ENCODE measurements at regions not wholly inside any gene's neighbourhood (a gene's known extent, or its start where the extent isn't known, plus 50 kb on each side); places are given as distances from the start of the nearest gene placed in this dataset.
"Not testable (repeated sequence)": the region's sequence is repeated elsewhere in the genome, so short reads cannot be mapped to it uniquely, and the experiment has no call there.

DNA sequence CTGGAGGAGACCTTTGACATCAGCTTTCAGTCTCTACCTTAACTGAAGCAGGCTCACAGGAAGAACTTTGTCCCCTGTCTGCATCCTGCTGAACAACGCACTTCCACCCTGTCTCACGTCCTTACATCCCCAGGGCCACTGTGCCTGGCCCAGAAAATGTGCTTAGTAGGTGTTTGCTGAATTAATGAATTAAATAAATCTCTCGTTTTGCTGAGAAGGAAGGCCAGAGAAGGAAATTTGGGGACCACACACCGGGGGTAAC, 54.3 kb upstream of the CREB3L1 start:
- no peak overlapping the region for H3K9ac ChIP-seq (ENCODE audit: low read length)
- no peak overlapping the region for H3K4me3 ChIP-seq (ENCODE audit: low read depth, low read length)
- no peaks in the 10 kb centered on the region for H3K27me3 ChIP-seq (ENCODE audit: control insufficient read depth, insufficient read depth, low read length)
- no peaks in the 10 kb centered on the region for H3K36me3 ChIP-seq (ENCODE audit: control insufficient read depth, insufficient read depth, low read length)
- H3K4me1 ChIP-seq (ENCODE audit: control insufficient read depth, insufficient read depth, low read length), result peaks cover 6% of the 10 kb centered on the region
- H3K27ac ChIP-seq (ENCODE audit: low read depth, low read length), result no peak overlapping the region
- no peaks in the 10 kb centered on the region for H3K9me3 ChIP-seq (ENCODE audit: control insufficient read depth, insufficient read depth, low read depth, low read length)

DNA sequence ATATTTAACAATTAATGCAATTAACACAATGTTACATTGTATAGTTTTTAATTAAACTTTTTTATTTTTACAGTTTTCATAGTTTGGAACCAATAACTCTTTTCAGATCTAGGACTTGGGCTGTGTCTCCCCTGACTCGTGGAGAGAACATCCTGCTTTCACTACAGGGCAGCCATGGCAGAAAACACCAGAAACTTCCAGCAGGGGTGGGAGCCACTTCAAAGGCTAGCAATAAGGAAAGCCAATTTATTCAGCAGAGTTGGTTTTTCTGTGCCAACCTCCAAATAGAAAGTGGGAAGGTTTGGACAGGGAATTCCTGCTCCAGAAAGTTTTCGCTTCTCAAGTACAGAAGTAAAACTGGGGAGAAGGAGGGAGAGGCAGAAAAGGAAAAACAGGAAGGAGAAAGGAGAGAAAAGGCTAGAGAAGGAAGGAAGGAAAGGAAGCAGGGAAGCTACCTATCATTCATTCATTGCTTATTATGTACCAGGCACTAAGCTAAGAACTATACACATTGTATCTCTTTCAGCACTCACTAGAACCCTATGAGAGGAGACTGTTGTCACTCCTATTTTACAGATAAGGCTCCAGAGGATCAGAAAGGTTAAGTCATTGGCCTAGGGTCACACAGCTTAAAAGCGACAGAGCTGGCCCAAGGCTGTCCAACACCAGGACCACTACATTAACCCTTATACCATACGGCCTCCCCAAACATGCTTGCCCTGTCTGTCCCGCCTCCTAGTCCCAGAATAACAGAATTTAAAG, 54.8 kb upstream of the CREB3L1 start:
- no peak overlapping the region for H3K9ac ChIP-seq (ENCODE audit: low read length)
- no peak overlapping the region for H3K4me3 ChIP-seq (ENCODE audit: low read depth, low read length)
- no peaks in the 10 kb centered on the region for H3K9me3 ChIP-seq (ENCODE audit: control insufficient read depth, insufficient read depth, low read depth, low read length)
- H3K27ac ChIP-seq (ENCODE audit: low read depth, low read length), result no peak overlapping the region
- peaks cover 6% of the 10 kb centered on the region for H3K4me1 ChIP-seq (ENCODE audit: control insufficient read depth, insufficient read depth, low read length)
- H3K27me3 ChIP-seq (ENCODE audit: control insufficient read depth, insufficient read depth, low read length), result no peaks in the 10 kb centered on the region
- no peaks in the 10 kb centered on the region for H3K36me3 ChIP-seq (ENCODE audit: control insufficient read depth, insufficient read depth, low read length)

DNA sequence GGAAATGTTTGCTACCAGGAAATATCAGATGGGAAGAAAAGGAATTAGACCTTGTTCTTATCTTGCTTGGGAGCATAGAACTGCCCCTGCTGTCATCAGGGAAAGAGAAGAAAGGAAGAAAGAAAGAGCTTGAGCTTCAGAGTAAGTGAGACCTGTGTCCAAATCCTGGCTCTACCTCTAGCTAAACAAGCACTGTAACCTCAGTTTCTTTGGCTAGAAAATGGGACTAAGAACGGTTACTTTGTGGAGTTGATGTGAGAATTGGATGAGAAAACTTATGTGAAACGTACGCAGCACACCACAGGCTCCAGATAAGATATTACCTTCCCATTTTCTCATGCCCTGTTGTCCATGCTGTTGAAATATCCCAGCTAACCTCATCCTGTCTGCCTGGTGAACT, 57.1 kb upstream of the CREB3L1 start:
- Histone ChIP-seq H3K4me1 (ENCODE audit: control insufficient read depth, insufficient read depth, low read length) (peaks cover 6% of the 10 kb centered on the region), H3K27me3 (ENCODE audit: control insufficient read depth, insufficient read depth, low read length) (no peaks in the 10 kb centered on the region), H3K27ac (ENCODE audit: low read depth, low read length) (no peak overlapping the region), H3K36me3 (ENCODE audit: control insufficient read depth, insufficient read depth, low read length) (no peaks in the 10 kb centered on the region), H3K9ac (ENCODE audit: low read length) (no peak overlapping the region), H3K4me3 (ENCODE audit: low read depth, low read length) (no peak overlapping the region), H3K9me3 (ENCODE audit: control insufficient read depth, insufficient read depth, low read depth, low read length) (no peaks in the 10 kb centered on the region)

DNA sequence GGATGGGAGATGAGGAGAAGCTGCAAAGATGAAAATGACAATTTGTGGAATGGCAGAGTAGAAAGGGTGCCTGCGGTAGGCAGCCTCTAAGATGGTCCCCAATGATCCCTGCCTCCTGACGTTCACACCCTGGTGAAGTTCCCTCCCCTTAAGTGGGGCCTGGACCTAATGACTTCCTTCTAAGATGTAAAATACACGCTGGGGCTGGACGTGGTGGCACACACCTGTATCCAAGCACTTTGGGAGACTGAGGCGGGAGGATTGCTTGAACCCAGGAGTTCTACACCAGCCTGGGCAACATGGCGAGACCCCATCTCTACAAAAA, 60.7 kb upstream of the CREB3L1 start:
- Histone ChIP-seq H3K9ac (ENCODE audit: low read length) (no peak overlapping the region), H3K4me1 (ENCODE audit: control insufficient read depth, insufficient read depth, low read length) (no peaks in the 10 kb centered on the region), H3K27me3 (ENCODE audit: control insufficient read depth, insufficient read depth, low read length) (no peaks in the 10 kb centered on the region), H3K9me3 (ENCODE audit: control insufficient read depth, insufficient read depth, low read depth, low read length) (no peaks in the 10 kb centered on the region), H3K36me3 (ENCODE audit: control insufficient read depth, insufficient read depth, low read length) (no peaks in the 10 kb centered on the region), H3K27ac (ENCODE audit: low read depth, low read length) (no peak overlapping the region), H3K4me3 (ENCODE audit: low read depth, low read length) (no peak overlapping the region)

DNA sequence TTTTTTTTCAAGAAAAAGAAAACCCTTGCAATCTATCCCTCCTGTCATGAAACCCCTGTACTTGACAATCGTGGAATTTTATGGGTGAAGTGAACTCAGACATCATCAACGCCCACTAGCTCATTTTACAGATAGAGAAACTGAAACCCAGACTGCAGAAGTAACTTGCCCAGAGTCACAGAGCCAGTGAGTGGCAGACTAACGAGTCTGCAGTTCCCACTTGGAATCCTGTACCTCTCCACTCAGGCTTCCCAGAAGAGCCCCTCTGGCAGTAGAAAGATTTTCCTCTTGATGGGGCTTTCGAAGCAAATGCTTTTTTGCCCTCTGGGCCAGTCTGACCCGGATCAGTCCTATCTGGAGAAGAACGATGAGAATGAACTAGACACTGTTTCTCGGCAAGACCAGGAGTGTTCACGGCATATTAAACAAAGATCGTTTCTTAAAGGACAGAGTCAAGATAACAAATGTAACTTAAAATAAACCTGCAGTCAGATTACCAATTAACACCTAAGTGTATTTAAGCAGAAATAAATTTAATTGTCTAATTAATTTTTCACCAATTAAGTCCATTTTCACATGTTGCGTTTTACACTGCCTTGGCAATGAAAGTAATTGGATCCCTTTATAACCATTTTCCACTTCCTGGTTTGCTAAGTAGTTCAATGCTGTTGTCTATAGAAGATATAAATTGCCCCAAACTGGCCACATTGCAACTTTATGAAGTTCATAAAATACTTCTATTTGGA, 61.3 kb upstream of the CREB3L1 start:
- Histone ChIP-seq H3K27ac (ENCODE audit: low read depth, low read length) (no peak overlapping the region), H3K4me1 (ENCODE audit: control insufficient read depth, insufficient read depth, low read length) (no peaks in the 10 kb centered on the region), H3K27me3 (ENCODE audit: control insufficient read depth, insufficient read depth, low read length) (no peaks in the 10 kb centered on the region), H3K36me3 (ENCODE audit: control insufficient read depth, insufficient read depth, low read length) (no peaks in the 10 kb centered on the region), H3K4me3 (ENCODE audit: low read depth, low read length) (no peak overlapping the region), H3K9me3 (ENCODE audit: control insufficient read depth, insufficient read depth, low read depth, low read length) (no peaks in the 10 kb centered on the region), H3K9ac (ENCODE audit: low read length) (no peak overlapping the region)

DNA sequence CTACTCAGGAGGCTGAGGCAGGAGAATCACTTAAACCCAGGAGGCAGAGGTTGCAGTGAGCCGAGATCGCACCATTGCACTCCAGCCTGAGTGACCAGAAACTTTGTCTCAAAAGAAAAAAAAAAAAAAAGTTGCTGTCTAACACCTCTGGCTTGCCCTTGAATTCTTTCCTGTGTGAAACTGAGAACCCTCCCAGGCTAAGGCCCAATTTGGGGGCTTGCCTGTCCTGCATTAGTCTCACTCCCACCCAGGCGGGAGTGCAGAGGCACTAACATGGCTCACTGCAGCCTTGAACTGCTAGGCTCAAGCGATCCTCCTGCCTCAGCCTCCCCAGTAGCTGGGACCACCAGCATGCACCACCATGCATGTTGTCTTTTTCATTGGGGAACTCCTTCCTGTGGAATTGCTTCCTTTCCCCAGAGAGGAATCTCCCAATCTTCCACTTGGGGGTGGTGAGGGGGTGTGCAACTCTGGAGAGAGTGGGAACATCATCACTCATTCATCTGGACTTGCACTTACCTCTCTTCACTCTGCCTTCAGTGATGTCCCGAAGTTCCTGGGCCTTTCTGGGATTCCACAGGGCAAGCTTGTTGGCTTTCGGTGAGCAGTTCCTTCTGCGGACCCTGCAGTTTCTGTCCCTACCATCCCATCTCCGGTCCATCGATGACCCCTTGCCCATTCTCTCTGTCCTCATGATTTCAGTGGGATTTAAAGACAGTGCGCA, 62.1 kb upstream of the CREB3L1 start:
- no peak overlapping the region for H3K27ac ChIP-seq (ENCODE audit: low read depth, low read length)
- H3K4me3 ChIP-seq (ENCODE audit: low read depth, low read length), result no peak overlapping the region
- H3K9ac ChIP-seq (ENCODE audit: low read length), result no peak overlapping the region
- no peaks in the 10 kb centered on the region for H3K9me3 ChIP-seq (ENCODE audit: control insufficient read depth, insufficient read depth, low read depth, low read length)
- H3K27me3 ChIP-seq (ENCODE audit: control insufficient read depth, insufficient read depth, low read length), result no peaks in the 10 kb centered on the region
- no peaks in the 10 kb centered on the region for H3K36me3 ChIP-seq (ENCODE audit: control insufficient read depth, insufficient read depth, low read length)
- H3K4me1 ChIP-seq (ENCODE audit: control insufficient read depth, insufficient read depth, low read length), result no peaks in the 10 kb centered on the region

DNA sequence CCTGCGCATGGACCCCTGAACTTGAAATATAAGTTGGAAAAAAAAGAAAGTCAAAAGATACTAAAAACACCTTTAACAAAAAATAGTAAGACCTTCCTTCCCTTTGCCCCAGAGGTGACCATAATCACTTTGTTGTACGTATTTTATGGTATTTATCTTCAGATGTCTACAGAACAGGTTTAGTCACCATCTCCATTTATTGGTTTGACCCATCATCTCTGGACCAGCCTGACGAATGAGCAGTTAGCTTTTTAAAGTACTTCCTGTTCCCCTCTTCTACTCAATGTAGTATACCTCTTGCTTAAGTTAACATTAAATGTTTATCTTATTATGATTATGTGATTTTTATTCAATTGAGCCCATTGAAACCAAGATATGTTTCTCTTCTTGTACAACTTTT, 64.7 kb upstream of the CREB3L1 start:
- Histone ChIP-seq H3K9ac (ENCODE audit: low read length) (no peak overlapping the region), H3K9me3 (ENCODE audit: control insufficient read depth, insufficient read depth, low read depth, low read length) (no peaks in the 10 kb centered on the region), H3K36me3 (ENCODE audit: control insufficient read depth, insufficient read depth, low read length) (no peaks in the 10 kb centered on the region), H3K27me3 (ENCODE audit: control insufficient read depth, insufficient read depth, low read length) (no peaks in the 10 kb centered on the region), H3K4me3 (ENCODE audit: low read depth, low read length) (no peak overlapping the region), H3K4me1 (ENCODE audit: control insufficient read depth, insufficient read depth, low read length) (peaks cover 5% of the 10 kb centered on the region; the same call in 1 of the 2 replicates), H3K27ac (ENCODE audit: low read depth, low read length) (no peak overlapping the region)

DNA sequence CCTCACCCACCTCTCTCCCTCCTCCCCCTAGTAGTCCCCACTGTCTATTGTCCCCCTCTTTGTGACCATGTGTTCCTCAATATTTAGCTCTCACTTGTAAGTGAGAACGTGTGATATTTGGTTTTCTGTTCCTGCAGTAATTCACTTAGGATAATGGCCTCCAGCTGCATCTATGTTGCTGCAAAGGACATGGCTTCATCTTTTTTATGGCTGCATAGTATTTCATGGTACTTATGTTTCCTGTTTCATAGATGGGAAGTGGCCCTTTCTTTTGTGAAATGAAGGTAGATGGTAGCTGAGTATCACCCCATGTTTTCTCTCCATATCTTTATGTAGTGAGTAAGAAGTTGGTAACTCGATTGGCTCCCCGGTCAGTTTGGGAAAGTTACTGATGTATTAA, 66.6 kb upstream of the CREB3L1 start:
- H3K27ac ChIP-seq (ENCODE audit: low read depth, low read length), result no peak overlapping the region
- no peak overlapping the region for H3K4me3 ChIP-seq (ENCODE audit: low read depth, low read length)
- no peaks in the 10 kb centered on the region for H3K27me3 ChIP-seq (ENCODE audit: control insufficient read depth, insufficient read depth, low read length)
- H3K9ac ChIP-seq (ENCODE audit: low read length), result no peak overlapping the region
- peaks cover 5% of the 10 kb centered on the region; the same call in 1 of the 2 replicates for H3K4me1 ChIP-seq (ENCODE audit: control insufficient read depth, insufficient read depth, low read length)
- no peaks in the 10 kb centered on the region for H3K9me3 ChIP-seq (ENCODE audit: control insufficient read depth, insufficient read depth, low read depth, low read length)
- no peaks in the 10 kb centered on the region for H3K36me3 ChIP-seq (ENCODE audit: control insufficient read depth, insufficient read depth, low read length)

DNA sequence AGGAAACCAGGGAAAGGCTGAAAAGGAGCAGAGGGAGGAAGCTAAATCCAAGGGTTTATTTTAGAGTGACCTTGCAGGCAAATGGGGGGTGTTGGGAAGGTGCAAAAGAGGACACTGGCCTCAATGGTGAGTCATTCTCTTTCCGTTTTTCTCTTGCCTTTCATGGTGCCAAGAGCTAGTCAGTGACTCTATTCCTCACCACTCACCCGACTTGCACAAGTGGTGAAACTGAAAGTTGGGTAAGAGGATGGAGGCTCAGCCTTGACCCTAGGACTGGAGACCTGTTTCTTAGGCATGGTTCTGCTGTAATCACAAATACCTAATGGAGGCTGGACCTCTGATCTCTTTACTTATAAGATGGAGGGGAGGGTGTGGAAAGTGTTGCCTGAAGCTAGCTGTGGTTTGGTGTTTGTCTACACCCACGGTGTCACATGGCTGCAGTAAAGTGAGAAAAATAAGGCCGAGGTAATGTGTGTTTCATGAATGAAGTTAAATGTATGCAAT, 67.3 kb upstream of the CREB3L1 start:
- no peaks in the 10 kb centered on the region for H3K36me3 ChIP-seq (ENCODE audit: control insufficient read depth, insufficient read depth, low read length)
- peaks cover 5% of the 10 kb centered on the region; the same call in 1 of the 2 replicates for H3K4me1 ChIP-seq (ENCODE audit: control insufficient read depth, insufficient read depth, low read length)
- no peak overlapping the region for H3K9ac ChIP-seq (ENCODE audit: low read length)
- no peaks in the 10 kb centered on the region for H3K27me3 ChIP-seq (ENCODE audit: control insufficient read depth, insufficient read depth, low read length)
- no peak overlapping the region for H3K27ac ChIP-seq (ENCODE audit: low read depth, low read length)
- H3K4me3 ChIP-seq (ENCODE audit: low read depth, low read length), result no peak overlapping the region
- H3K9me3 ChIP-seq (ENCODE audit: control insufficient read depth, insufficient read depth, low read depth, low read length), result no peaks in the 10 kb centered on the region

DNA sequence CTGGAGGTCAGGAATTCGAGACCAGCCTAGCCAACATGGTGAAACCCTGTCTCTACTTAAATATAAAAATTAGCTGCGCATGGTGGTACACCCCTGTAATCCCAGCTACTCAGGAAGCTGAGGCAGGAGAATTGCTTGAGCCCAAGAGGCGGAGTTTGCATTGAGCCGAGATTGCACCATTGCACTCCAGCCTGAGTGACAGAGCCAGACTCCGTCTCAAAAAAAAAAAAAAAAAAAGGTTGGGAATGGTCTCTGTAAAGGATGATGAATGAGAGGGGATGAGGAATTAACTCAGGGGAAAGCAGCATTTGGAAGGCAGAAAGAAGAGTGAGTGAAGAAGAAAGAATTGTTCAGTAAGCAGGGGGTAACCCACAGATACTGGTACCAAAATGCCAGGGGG, 67.8 kb upstream of the CREB3L1 start:
- H3K9me3 ChIP-seq (ENCODE audit: control insufficient read depth, insufficient read depth, low read depth, low read length); H3K4me1 ChIP-seq (ENCODE audit: control insufficient read depth, insufficient read depth, low read length); H3K9ac ChIP-seq (ENCODE audit: low read length); H3K4me3 ChIP-seq (ENCODE audit: low read depth, low read length); H3K27ac ChIP-seq (ENCODE audit: low read depth, low read length); H3K27me3 ChIP-seq (ENCODE audit: control insufficient read depth, insufficient read depth, low read length); H3K36me3 ChIP-seq (ENCODE audit: control insufficient read depth, insufficient read depth, low read length): not testable (repeated sequence)

DNA sequence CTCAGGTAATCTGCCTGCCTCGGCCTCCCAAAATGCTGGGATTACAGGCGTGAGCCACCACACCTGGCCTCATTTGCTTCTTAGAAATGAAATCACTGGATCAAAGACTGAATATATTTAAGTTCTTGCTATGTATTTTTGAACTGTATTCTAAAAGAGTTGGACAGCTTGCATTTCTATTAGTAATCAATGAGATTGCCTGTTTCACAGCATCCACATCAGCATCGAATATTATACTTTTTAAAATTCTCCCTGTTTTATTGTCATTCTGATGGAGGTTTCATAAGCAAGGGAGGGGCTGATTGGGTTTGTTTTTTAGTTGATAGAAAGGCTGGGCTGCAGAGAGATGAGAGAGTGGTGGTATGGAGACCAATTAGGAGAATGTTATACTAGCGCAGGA, 68.7 kb upstream of the CREB3L1 start:
- Histone ChIP-seq H3K27ac (ENCODE audit: low read depth, low read length) (no peak overlapping the region), H3K4me1 (ENCODE audit: control insufficient read depth, insufficient read depth, low read length) (peaks cover 5% of the 10 kb centered on the region; the same call in 1 of the 2 replicates)

More for the DNA sequence above, 68.7 kb upstream of the CREB3L1 start:
- H3K4me3 ChIP-seq (ENCODE audit: low read depth, low read length), result no peak overlapping the region
- no peaks in the 10 kb centered on the region for H3K27me3 ChIP-seq (ENCODE audit: control insufficient read depth, insufficient read depth, low read length)
- no peaks in the 10 kb centered on the region for H3K9me3 ChIP-seq (ENCODE audit: control insufficient read depth, insufficient read depth, low read depth, low read length)
- H3K9ac ChIP-seq (ENCODE audit: low read length), result no peak overlapping the region
- H3K36me3 ChIP-seq (ENCODE audit: control insufficient read depth, insufficient read depth, low read length), result no peaks in the 10 kb centered on the region

Data from HUES6 (cell line).